ENCODE measurements at regions not wholly inside any gene's neighbourhood (a gene's known extent, or its start where the extent isn't known, plus 50 kb on each side); places are given as distances from the start of the nearest gene placed in this dataset.

- no peak for TF ChIP-seq CTCF (IDR thresholded peaks at IDR 0.05)
- TF ChIP-seq POLR2A (IDR thresholded peaks at IDR 0.05), result no peak
Observed at GRCh38 chr17:65430209-65430833, 131.1 kb downstream of the AXIN2 start.
